HG02970 (cell line): ENCODE measurements at regions not wholly inside any gene's neighbourhood (a gene's known extent, or its start where the extent isn't known, plus 50 kb on each side); places are given as distances from the start of the nearest gene placed in this dataset.
"Not testable (repeated sequence)": the region's sequence is repeated elsewhere in the genome, so short reads cannot be mapped to it uniquely, and the experiment has no call there.

Experiments
- ATAC-seq: cut with Tn5 transposase; IDR thresholded peaks from one replicate; pipeline ENCODE4 v1.9.1; 2021; ENCODE audit warnings: mild to moderate bottlenecking, moderate library complexity, moderate number of reproducible peaks; ENCODE audit not compliant: unreplicated experiment, low FRiP score

GRCh38 chrX:40883021-40883619 lies 147.8 kb upstream of the MED14 start:
- no peak for ATAC-seq

- ATAC-seq = no peak
These were observed 150.6 kb upstream of the MED14 start for GRCh38 chrX:40885989-40886388.

- ATAC-seq = no peak
These were observed 152.1 kb upstream of the MED14 start for GRCh38 chrX:40887476-40887875.

DNA sequence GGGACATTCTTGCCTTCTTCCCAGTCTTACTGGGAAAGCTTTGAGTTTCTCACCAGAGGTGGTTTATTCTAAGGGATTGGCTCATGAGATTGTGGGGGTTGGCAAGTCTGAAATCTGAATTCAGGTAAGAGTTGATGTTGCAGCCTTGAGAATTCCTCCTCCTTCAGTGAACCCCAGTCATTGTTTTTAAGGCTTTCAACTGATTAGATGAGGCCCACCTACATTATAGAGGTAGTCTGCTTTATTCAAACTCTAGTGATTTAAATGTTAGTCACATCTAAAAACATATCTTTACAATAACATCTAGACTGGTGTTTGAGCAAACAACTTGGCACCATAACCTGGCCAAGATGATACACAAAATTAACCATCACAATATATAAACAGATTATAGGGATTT lies 156.5 kb upstream of the MED14 start:
- ATAC-seq = no peak

DNA sequence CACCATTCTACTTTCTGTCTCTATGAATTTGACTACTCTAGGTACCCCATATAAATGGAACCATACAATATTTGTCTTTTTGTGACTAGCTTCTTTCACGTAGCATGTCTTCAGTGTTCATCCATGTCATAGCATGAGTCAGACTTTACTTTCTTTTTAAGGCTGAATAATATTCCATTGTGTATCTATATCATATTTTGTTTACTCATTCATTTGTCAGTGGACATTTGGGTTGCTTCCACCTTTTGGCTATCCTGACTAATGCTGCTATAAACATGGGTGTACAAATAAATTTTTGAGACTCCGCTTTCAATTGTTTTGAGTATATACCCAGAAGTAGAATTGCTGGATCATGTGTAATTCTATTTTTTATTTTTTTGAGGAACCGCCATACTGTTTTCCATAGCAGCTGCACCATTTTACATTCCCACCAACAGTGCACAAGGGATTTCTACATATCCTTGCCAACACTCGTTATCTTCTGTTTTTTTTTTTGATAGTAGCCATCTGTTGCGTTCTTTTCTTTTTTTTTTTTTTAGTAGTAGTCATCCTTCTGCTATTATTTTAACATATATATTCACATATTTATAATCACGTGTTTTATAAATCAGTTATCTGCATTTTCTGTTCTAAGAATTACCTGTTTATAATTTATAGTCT lies 158.0 kb upstream of the MED14 start:
- ATAC-seq = no peak

DNA sequence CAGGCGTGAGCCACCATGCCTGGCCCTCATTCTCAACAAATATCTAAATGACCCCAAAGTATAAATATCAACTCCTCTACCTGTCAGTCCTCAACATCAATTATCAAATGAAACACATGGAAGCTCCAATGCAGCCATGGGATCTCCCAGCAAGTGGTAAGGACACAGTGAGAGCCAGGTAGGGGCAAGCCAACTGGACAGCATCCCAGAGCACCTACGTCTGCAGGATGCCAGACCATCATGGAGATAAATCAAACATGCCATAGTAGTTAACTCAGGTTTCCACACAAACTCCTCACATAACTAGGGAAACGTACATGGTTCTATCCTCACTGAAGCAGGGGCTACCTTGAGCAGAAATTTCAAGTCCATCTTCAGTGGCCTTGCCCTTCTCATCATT lies 159.9 kb upstream of the MED14 start:
- ATAC-seq = no peak

DNA sequence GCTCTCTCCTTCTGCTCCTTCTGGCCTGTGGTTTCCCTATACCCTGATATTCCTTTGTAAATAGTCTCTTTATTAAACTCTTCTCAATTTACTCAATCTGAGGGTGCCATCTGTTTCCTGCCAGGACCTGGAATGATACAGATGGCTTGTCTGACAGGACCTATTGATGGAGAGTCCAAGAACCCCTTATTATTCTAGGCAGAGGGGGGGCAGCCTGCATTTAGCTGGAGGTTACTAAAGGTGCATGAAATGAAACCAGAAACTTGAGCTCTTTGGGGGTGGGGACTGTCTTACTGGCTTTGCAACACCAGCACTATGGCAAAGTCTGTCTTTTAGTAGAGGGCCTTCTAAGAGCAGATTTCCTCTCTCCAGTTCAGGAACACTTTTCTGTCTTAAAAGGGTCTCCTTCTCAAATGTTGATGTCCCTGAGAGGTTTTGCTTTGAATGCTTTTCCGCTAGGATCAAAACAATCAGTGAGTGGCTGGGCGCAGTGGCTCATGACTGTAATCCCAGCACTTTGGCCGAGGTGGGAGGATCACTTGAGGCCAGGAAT lies 162.5 kb upstream of the MED14 start:
- ATAC-seq = no peak

DNA sequence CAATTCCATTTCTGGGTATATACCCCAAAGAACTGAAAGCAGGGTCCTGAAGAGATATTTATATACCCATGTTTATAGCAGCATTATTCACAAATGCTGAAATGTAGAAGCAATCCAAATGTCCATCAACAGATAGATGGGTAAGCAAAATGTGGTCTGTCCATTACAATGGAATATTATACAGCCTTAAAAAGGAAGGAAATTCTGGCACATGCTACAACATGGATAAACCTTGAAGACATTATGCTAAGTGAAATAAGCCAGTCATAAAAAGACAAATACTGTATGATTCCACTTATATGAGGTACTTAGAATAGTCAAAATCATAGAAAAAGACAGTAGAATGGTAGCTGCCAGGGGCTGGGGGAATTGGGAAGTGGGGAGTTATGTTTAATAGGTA lies 169.4 kb upstream of the MED14 start:
- ATAC-seq = not testable (repeated sequence)

DNA sequence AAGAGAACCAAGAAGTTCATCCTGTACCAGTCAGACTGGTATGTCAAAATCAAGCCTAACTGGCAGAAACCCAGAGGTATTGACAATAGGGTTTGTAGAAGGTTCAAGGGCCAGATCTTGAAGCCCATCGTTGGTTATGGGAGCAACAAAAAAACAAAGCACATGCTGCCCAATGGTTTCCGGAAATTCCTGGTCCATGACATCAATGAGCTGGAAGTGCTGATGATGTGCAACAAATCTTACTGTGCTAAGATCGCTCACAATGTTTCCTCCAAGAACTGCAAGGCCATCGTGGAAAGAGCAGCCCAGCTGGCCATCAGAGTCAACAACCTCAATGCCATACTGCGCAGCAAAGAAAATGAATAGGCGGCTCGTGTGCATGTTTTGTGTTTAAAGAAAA lies 172.7 kb upstream of the MED14 start:
- no peak for ATAC-seq

DNA sequence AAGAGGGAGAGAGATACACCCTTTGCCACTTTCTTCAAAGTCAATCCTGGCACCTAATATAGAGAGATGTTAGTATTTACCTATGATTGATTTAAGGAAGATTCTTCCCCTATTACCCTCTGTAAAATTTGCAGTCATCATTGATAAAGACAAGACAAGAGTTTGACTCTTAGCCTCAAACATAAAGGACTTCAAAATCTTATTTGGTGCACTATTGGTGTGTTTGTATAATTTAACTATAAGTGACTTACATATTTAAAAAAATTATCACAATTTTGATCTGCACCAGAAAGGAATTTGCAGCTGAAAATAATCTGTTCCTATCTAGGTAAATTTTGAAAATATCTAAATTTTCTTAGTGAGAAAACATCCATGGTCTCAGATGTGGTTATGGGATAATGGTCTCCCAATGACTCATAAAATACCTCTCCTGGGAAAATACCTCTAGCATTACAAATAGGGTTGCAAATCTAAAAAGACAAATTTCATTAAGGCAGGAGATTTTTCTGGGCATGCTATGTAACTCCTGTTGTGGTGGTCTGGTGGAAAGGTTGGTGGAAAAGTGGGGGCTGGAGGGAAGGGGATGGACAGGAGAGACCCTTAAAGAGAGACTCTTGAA lies 173.6 kb upstream of the MED14 start:
- no peak for ATAC-seq

GRCh38 chrX:40912166-40912565 lies 173.1 kb upstream of the USP9X start:
- no peak for ATAC-seq

DNA sequence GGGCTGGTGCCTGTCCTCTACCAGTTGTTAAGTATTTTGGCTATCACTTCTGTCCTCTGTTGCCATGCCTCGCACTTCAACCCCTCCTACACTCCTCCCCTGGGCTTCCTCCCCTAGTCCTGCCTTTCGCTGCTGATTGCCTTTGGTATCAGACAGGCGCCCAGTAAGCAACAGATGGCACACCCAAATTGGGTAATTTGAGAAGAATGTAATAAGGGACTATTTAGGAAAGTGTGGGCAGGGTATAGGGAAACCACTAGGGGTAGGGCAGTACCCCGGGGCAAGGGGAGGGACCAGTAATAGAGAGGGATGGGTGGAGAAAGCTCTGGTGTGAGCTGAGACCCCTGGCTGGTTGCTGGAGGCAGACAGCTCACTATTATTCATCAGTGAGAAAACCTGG lies 172.7 kb upstream of the USP9X start:
- ATAC-seq = no peak

- no peak for ATAC-seq
These were observed 164.9 kb upstream of the USP9X start for GRCh38 chrX:40920351-40920750.

- ATAC-seq = no peak
These were observed 162.9 kb upstream of the USP9X start for GRCh38 chrX:40922307-40922706.

DNA sequence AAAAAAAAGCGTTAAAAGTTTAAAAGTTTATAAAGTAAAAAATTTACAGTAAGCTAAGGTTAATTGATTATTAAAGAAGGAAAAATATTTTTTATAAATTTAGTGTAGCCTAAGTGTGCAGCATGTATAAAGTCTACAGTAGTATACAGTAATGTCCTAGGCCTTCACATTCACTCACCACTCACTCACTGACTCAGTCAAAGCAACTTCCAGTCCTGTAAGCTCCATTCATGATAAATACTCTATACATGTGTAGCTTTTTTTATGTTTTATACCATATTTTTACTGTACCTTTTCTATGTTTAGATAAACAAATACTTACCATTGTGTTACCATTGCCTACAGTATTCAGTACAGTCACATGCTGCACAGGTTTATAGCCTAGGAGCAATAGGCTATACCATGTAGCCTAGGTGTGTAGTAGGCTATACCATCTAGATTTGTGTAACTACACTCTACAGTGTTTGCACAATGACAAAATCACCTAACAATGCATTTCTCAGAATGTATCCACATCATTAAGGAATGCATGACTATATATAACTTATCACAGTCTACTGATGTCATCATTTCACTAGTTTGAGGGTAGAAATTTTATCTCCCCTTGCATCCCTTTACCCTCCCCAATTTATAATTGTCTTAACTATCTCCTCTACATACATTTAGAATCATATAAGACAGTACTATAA lies 158.4 kb upstream of the USP9X start:
- ATAC-seq = not testable (repeated sequence)

GRCh38 chrX:40928076-40928475 lies 157.2 kb upstream of the USP9X start:
- ATAC-seq = no peak

GRCh38 chrX:40931921-40932320 lies 153.3 kb upstream of the USP9X start:
- ATAC-seq = no peak

DNA sequence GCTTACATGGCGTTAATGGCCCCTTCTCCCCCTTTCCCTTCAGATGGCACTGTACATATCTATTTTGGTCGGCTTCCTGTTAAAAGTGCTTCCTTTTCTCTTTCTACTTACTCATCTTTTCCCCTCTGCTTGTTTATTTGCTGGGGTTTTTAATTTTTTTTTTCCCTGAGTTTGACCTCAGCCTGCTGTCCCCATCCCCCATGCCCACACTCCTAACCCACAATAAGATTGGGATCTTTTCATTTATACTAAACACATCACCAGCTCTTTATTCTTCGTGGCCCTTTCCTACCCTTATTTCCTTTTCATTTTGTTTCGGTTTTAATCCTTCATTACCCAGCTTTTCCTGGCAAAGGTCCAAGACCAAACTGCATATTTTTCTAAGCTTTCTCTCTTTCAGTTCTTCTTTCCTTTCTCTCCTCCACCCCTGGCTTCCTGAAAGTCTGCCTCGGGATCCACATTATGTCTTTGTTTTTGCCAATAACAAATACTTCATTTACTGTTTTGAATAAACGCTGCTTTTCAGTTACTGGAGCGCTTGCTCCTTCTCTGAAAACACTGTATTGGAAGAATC lies 152.0 kb upstream of the USP9X start:
- no peak for ATAC-seq

- no peak for ATAC-seq
These were observed 151.4 kb upstream of the USP9X start for GRCh38 chrX:40933706-40934425.

GRCh38 chrX:40936827-40937226 lies 148.4 kb upstream of the USP9X start:
- ATAC-seq = no peak
